Body of pancreas (tissue), 4 donors: ENCODE measurements at regions not wholly inside any gene's neighbourhood (a gene's known extent, or its start where the extent isn't known, plus 50 kb on each side); places are given as distances from the start of the nearest gene placed in this dataset.

Experiments used
- POLR2A ChIP-seq, 3 donors: fragments of 450-650 bp; IDR thresholded peaks; one replicate each; pipeline ENCODE4 v1.6.1; 2016; ENCODE audit warnings: antibody characterized with exemption in 3 of 3, mild to moderate bottlenecking in 2 of 3
- TF ChIP-seq, protein P1 (sequence below), 7 experiments: fragments of 450-650 bp in 4 of 7; fragments of 200-600 bp in 3 of 7; sonication (generic) in 3 of 7; IDR thresholded peaks; one replicate each; pipeline ENCODE4 v1.5.1; 2016 to 2019; ENCODE audit warnings: antibody characterized with exemption in 7 of 7

- TF ChIP-seq, protein P1, sequence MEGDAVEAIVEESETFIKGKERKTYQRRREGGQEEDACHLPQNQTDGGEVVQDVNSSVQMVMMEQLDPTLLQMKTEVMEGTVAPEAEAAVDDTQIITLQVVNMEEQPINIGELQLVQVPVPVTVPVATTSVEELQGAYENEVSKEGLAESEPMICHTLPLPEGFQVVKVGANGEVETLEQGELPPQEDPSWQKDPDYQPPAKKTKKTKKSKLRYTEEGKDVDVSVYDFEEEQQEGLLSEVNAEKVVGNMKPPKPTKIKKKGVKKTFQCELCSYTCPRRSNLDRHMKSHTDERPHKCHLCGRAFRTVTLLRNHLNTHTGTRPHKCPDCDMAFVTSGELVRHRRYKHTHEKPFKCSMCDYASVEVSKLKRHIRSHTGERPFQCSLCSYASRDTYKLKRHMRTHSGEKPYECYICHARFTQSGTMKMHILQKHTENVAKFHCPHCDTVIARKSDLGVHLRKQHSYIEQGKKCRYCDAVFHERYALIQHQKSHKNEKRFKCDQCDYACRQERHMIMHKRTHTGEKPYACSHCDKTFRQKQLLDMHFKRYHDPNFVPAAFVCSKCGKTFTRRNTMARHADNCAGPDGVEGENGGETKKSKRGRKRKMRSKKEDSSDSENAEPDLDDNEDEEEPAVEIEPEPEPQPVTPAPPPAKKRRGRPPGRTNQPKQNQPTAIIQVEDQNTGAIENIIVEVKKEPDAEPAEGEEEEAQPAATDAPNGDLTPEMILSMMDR (IDR thresholded peaks at IDR 0.05), result peak; percentile 79 to 91 (median 86)
- no peak for TF ChIP-seq POLR2A (IDR thresholded peaks at IDR 0.05)
Observed at GRCh38 chr3:9302425-9303181, 53.2 kb upstream of the SRGAP3 start.
